Adrenal gland (tissue), 9 donors: ENCODE measurements at regions not wholly inside any gene's neighbourhood (a gene's known extent, or its start where the extent isn't known, plus 50 kb on each side); places are given as distances from the start of the nearest gene placed in this dataset.

Experiments used
- DNase-seq, 7 donors: peaks; one replicate each; pipeline ENCODE4 v3.0.0-alpha.2; 2019 to 2020
- H3K27ac ChIP-seq, 5 donors: fragments of 200-600 bp; sonication (generic) in 4 of 5; 1 replicate in 3 of 5; 2 replicates in 2 of 5; pipeline versions ENCODE4 v1.5.1 to v1.8.0; 2016 to 2020; ENCODE audit warnings: mild to moderate bottlenecking in 1 of 5
- H3K27me3 ChIP-seq: fragments of 200-600 bp; 2 replicates; pipeline ENCODE4 v1.8.0; 2021
- H3K36me3 ChIP-seq, 2 donors: fragments of 200-600 bp; replicated peaks in 1 of 2; 1 replicate in 1 of 2; 2 replicates in 1 of 2; pipeline versions ENCODE4 v1.5.1 to v1.8.0; 2018 to 2022
- H3K4me1 ChIP-seq, 2 donors: fragments of 200-600 bp; replicated peaks in 1 of 2; 1 replicate in 1 of 2; 2 replicates in 1 of 2; pipeline versions ENCODE4 v1.5.1 to v1.8.0; 2018 to 2021
- H3K4me3 ChIP-seq, 4 donors: fragments of 200-600 bp; sonication (generic) in 3 of 4; one replicate each; pipeline ENCODE4 v1.5.1; 2016 to 2018
- H3K9me3 ChIP-seq, 3 donors: fragments of 200-600 bp; sonication (generic) in 1 of 3; replicated peaks in 1 of 3; 1 replicate in 2 of 3; 2 replicates in 1 of 3; pipeline versions ENCODE4 v1.5.1 to v1.8.0; 2016 to 2021
- POLR2A ChIP-seq, 2 donors: fragments of 450-650 bp; IDR thresholded peaks; one replicate each; pipeline ENCODE4 v1.6.1; 2017; ENCODE audit warnings: antibody characterized with exemption in 2 of 2, mild to moderate bottlenecking in 2 of 2, moderate library complexity in 1 of 2
- WGBS, 4 donors: extraction: QIAGEN DNeasy Blood & Tissue Kit in 2 of 4; methylation state at CpG; one replicate each; pipeline versions ENCODE4 v1.1.5 to v1.1.7; 2013 to 2017; 5-methylcytosine and 5-hydroxymethylcytosine counted together
- intact Hi-C, 2 donors: fragments of 100-400 bp; cut with DNase I; formaldehyde crosslinking; loops; one replicate each; pipeline versions ENCODE4 v1.14.1 to v1.15.0; 2022 to 2023
- TF ChIP-seq, protein P1 (sequence below), 6 experiments: fragments of 450-650 bp in 4 of 6; fragments of 200-600 bp in 2 of 6; sonication (generic) in 1 of 6; IDR thresholded peaks; 1 replicate in 5 of 6; 2 replicates in 1 of 6; pipeline versions ENCODE4 v1.5.1 to v1.8.0; 2016 to 2021; ENCODE audit warnings: antibody characterized with exemption in 6 of 6, mild to moderate bottlenecking in 2 of 6, moderate library complexity in 1 of 6
- donor health status: healthy with polysubstance abuse.
- donor health status: Bipolar disorder and iron deficiency.
- donor health status: DM: yes; HTN: yes; CAD: no.
- donor health status: DM: no; HTN: no; CAD: no.
- donor health status: DM: no; HTN: no; CAD: no.

DNA sequence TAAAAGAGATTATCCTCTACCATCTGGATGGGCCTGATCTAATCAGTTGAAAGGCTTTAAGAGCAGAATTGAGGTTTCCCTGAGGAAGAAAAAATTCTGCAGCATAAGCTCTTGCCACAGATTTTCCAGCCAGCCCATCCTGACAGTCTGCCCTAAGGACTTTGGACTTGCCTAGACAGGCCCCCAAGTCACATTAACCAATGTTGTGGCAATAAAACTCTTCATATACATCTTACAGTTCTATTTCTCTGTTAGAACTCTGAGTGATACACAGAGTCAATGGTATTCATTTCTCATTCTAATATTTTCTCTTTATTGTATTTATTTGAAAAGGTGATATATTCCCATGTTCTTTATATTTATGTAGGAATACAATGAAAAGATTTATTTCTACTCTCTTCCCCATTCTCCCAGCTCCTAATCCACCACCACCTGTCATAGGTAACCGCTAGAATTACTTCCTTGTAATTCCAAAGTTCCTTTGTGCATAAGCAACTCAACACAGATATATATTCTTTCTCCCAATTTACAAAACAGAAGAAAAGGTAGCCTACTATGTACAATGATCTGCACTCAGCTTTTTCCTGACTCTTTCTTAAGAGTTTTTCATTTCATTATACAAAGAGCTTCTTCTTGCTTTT, 182.1 kb downstream of the CAPZA3 start:
- TF ChIP-seq, protein P1, sequence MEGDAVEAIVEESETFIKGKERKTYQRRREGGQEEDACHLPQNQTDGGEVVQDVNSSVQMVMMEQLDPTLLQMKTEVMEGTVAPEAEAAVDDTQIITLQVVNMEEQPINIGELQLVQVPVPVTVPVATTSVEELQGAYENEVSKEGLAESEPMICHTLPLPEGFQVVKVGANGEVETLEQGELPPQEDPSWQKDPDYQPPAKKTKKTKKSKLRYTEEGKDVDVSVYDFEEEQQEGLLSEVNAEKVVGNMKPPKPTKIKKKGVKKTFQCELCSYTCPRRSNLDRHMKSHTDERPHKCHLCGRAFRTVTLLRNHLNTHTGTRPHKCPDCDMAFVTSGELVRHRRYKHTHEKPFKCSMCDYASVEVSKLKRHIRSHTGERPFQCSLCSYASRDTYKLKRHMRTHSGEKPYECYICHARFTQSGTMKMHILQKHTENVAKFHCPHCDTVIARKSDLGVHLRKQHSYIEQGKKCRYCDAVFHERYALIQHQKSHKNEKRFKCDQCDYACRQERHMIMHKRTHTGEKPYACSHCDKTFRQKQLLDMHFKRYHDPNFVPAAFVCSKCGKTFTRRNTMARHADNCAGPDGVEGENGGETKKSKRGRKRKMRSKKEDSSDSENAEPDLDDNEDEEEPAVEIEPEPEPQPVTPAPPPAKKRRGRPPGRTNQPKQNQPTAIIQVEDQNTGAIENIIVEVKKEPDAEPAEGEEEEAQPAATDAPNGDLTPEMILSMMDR (IDR thresholded peaks at IDR 0.05) = no peak
- no peak for TF ChIP-seq POLR2A (IDR thresholded peaks at IDR 0.05)
- Histone ChIP-seq H3K27me3 (no peaks in the 10 kb centered on the region), H3K36me3 (no peaks in the 10 kb centered on the region), H3K9me3 (no peaks in the 10 kb centered on the region), H3K27ac (no peak overlapping the region), H3K4me1 (no peaks in the 10 kb centered on the region), H3K4me3 (no peak overlapping the region)
- WGBS, 4 donors = 89 to 100% (median 91%) methylated on average over 1 of the region's 1 CpG
- intact Hi-C loops = no loop called here
- no peak for DNase-seq

DNA sequence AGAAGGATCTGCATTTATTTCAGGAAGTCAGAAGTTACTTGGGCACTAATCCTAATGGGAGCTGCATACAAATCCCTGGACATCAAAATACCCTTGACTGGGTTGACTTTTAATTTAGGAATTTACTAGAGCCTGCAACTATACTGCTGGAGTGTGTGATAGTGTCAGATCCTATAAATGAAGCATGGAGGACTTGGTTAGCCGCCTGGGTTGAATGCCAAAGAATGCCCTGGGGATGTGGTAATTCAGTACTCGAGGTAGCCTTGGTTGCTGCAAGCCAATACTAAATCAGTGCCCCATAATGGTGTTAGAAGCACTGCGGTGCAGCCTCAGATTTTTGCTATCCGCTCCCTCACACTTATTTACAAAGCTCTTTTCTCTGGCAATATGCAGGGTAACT, 184.9 kb downstream of the CAPZA3 start:
- no peak for TF ChIP-seq POLR2A (IDR thresholded peaks at IDR 0.05)

DNA sequence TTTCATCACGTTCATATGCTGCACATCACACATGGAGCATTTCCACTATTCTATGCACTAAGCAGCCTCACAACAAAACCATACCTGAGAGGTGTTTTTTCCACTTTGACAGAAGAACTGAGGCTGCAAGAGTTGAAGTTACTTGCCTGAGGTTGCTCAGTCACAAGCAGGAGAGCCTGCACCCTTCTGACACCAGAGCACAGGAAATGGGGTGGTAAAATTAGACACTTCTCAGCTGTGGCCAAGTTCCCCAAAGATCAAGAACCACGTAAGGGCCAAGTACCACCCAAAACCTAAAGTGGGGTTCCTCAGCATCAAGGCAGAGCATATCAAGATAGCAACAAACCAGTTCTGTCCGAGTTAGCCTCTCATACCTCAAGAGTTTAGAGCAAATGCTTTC, 185.8 kb downstream of the CAPZA3 start:
- no peak for DNase-seq
- H3K36me3 ChIP-seq = no peaks in the 10 kb centered on the region
- no peaks in the 10 kb centered on the region for H3K4me1 ChIP-seq
- no peak overlapping the region for H3K4me3 ChIP-seq
- intact Hi-C loops = no loop called here
- TF ChIP-seq POLR2A (IDR thresholded peaks at IDR 0.05) = no peak
- TF ChIP-seq, protein P1 (IDR thresholded peaks at IDR 0.05) = no peak
- no peaks in the 10 kb centered on the region for H3K9me3 ChIP-seq
- WGBS, 4 donors = 71 to 77% (median 74%) methylated on average over 3 of the region's 3 CpGs
- no peak overlapping the region for H3K27ac ChIP-seq
- no peaks in the 10 kb centered on the region for H3K27me3 ChIP-seq

More for the DNA sequence above, 184.9 kb downstream of the CAPZA3 start:
- H3K4me1 ChIP-seq = no peaks in the 10 kb centered on the region
- intact Hi-C loops = no loop called here
- no peak for DNase-seq
- no peaks in the 10 kb centered on the region for H3K9me3 ChIP-seq
- H3K27me3 ChIP-seq = no peaks in the 10 kb centered on the region
- no peak overlapping the region for H3K27ac ChIP-seq
- H3K36me3 ChIP-seq = no peaks in the 10 kb centered on the region
- H3K4me3 ChIP-seq = no peak overlapping the region
- WGBS, 4 donors = 83 to 90% (median 87%) methylated on average over 4 of the region's 4 CpGs

DNA sequence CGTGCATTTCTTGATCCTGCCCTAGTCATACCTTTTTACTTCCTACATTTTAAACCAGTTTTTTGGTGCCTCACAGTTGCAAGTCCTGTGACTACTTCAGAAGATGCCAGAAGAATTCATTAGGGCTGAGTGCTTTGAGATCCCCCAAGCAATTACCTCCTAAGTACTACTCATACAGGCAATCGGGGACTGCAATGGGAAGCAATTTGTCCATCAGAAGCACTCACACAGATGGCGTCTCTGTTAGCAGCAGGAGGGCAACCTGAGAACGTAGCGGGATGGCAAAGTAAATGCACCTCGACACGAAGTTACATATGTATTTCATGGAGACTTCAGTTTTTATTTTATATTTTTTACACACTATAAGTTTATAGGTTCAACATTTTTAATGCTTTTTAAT, 188.3 kb downstream of the CAPZA3 start:
- H3K4me3 ChIP-seq = no peak overlapping the region
- intact Hi-C loops = no loop called here
- WGBS, 4 donors = 79 to 89% (median 86%) methylated on average over 7 of the region's 7 CpGs

More for the DNA sequence above, 188.3 kb downstream of the CAPZA3 start:
- H3K9me3 ChIP-seq = no peaks in the 10 kb centered on the region
- no peaks in the 10 kb centered on the region for H3K36me3 ChIP-seq
- no peak overlapping the region for H3K27ac ChIP-seq
- no peaks in the 10 kb centered on the region for H3K4me1 ChIP-seq
- TF ChIP-seq, protein P1 (IDR thresholded peaks at IDR 0.05) = no peak
- TF ChIP-seq POLR2A (IDR thresholded peaks at IDR 0.05) = no peak
- no peak for DNase-seq
- H3K27me3 ChIP-seq = no peaks in the 10 kb centered on the region
